ENCODE measurements at regions not wholly inside any gene's neighbourhood (a gene's known extent, or its start where the extent isn't known, plus 50 kb on each side); places are given as distances from the start of the nearest gene placed in this dataset.

DNA sequence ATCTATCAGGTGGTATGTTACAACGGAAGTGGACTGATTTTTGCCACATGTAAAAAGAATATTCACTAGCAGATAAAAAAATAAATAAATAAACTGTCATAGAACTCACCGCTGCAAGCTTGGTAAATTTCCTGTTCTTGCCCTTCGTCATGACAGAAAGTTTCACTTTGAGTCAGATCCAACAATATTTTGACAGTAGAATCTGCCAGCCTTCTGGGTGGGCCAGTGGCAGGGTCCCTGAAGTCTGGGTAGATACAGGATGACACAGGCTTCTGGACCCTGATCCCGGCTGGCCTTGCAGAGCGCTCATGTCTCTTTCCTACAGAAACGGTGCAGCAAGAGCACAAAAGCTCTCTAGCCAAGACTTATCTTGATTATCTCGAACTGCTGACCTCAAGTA lies 97.8 kb upstream of the PMAIP1 start:
- H3K36me3 Mint-ChIP-seq (ENCODE audit: low read depth), result no peaks in the 10 kb centered on the region
- Histone ChIP-seq H3K27ac (ENCODE audit: low read depth, low read length) (no peak overlapping the region), H3K36me3 (ENCODE audit: control insufficient read depth, insufficient read depth, low read length) (no peaks in the 10 kb centered on the region), H3K4me1 (ENCODE audit: control insufficient read depth, insufficient read depth, low read length) (no peaks in the 10 kb centered on the region), H3K27me3 (ENCODE audit: control insufficient read depth, insufficient read depth, low read length, poor library complexity, severe bottlenecking) (no peaks in the 10 kb centered on the region), H3K4me3 (ENCODE audit: low read length) (no peak overlapping the region), H3K9me3 (ENCODE audit: control insufficient read depth, low read length) (no peaks in the 10 kb centered on the region), H3K9ac (ENCODE audit: extremely low read depth, low read length, poor library complexity, severe bottlenecking) (no peak overlapping the region)
- no peak overlapping the region for H3K4me3 Mint-ChIP-seq
- H3K27me3 Mint-ChIP-seq (ENCODE audit: insufficient read depth), result peaks cover 4% of the 10 kb centered on the region
- no peak for DNase-seq
- H3K27ac Mint-ChIP-seq, result no peak overlapping the region
- WGBS, 2 experiments (ENCODE audit: insufficient coverage in 1 of 2, insufficient read length in 1 of 2), result 92 to 94% methylated on average over 7 of the region's 7 CpGs
- TF ChIP-seq, protein P1, sequence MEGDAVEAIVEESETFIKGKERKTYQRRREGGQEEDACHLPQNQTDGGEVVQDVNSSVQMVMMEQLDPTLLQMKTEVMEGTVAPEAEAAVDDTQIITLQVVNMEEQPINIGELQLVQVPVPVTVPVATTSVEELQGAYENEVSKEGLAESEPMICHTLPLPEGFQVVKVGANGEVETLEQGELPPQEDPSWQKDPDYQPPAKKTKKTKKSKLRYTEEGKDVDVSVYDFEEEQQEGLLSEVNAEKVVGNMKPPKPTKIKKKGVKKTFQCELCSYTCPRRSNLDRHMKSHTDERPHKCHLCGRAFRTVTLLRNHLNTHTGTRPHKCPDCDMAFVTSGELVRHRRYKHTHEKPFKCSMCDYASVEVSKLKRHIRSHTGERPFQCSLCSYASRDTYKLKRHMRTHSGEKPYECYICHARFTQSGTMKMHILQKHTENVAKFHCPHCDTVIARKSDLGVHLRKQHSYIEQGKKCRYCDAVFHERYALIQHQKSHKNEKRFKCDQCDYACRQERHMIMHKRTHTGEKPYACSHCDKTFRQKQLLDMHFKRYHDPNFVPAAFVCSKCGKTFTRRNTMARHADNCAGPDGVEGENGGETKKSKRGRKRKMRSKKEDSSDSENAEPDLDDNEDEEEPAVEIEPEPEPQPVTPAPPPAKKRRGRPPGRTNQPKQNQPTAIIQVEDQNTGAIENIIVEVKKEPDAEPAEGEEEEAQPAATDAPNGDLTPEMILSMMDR (conservative IDR thresholded peaks at IDR 0.05), result no peak
- no peaks in the 10 kb centered on the region for H3K9me3 Mint-ChIP-seq
- H3K4me1 Mint-ChIP-seq, result no peaks in the 10 kb centered on the region

DNA sequence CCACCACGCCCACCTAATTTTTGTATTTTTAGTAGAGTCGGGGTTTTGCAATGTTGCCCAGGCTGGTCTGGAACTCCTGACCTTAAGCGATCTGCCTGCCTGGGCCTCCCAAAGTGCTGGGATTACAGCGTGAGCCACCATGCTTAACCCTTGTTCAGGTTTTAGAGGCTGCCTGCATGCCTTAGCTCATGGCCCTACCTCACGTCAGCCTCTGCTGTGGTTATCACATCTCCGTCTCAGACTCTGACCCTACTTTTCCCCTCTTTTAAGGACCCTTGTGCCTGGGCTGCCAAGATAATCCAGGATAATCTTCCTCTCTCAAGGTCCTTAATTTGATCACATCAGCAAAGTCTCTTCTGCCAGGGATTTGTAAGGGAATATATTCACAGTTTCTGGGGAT lies 98.2 kb upstream of the PMAIP1 start:
- Histone ChIP-seq H3K9ac (ENCODE audit: extremely low read depth, low read length, poor library complexity, severe bottlenecking) (no peak overlapping the region), H3K27me3 (ENCODE audit: control insufficient read depth, insufficient read depth, low read length, poor library complexity, severe bottlenecking) (no peaks in the 10 kb centered on the region), H3K4me3 (ENCODE audit: low read length) (no peak overlapping the region), H3K4me1 (ENCODE audit: control insufficient read depth, insufficient read depth, low read length) (no peaks in the 10 kb centered on the region), H3K9me3 (ENCODE audit: control insufficient read depth, low read length) (no peaks in the 10 kb centered on the region), H3K27ac (ENCODE audit: low read depth, low read length) (no peak overlapping the region), H3K36me3 (ENCODE audit: control insufficient read depth, insufficient read depth, low read length) (no peaks in the 10 kb centered on the region)
- no peaks in the 10 kb centered on the region for H3K36me3 Mint-ChIP-seq (ENCODE audit: low read depth)
- no peaks in the 10 kb centered on the region for H3K9me3 Mint-ChIP-seq
- no peak overlapping the region for H3K27ac Mint-ChIP-seq
- WGBS, 2 experiments (ENCODE audit: insufficient coverage in 1 of 2, insufficient read length in 1 of 2), result 94 to 98% methylated on average over 5 to 6 of the region's 6 CpGs
- H3K4me1 Mint-ChIP-seq, result no peaks in the 10 kb centered on the region
- TF ChIP-seq, protein P1 (conservative IDR thresholded peaks at IDR 0.05), result no peak
- H3K27me3 Mint-ChIP-seq (ENCODE audit: insufficient read depth), result peaks cover 4% of the 10 kb centered on the region
- no peak overlapping the region for H3K4me3 Mint-ChIP-seq
- DNase-seq, result no peak

DNA sequence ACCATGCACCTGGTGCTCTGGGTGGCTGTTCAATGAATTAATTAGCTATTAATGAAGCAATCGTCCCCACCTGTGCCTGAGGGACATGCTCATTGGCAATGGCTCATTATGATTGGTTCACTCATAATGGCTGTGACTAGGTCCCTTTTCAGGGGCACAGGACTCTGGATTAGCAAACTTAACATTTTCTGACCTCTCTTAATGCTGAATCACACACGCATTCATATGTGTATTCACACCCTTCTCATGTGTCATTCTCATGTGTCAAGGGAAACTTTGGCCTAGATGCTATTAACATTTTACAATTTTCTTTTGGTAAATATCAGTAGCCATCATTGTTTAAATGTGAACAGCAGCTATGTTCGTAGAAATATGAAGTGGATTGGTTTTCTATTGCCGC lies 98.9 kb upstream of the PMAIP1 start:
- Histone ChIP-seq H3K9me3 (ENCODE audit: control insufficient read depth, low read length) (no peaks in the 10 kb centered on the region), H3K9ac (ENCODE audit: extremely low read depth, low read length, poor library complexity, severe bottlenecking) (no peak overlapping the region), H3K27ac (ENCODE audit: low read depth, low read length) (no peak overlapping the region), H3K4me3 (ENCODE audit: low read length) (no peak overlapping the region), H3K27me3 (ENCODE audit: control insufficient read depth, insufficient read depth, low read length, poor library complexity, severe bottlenecking) (no peaks in the 10 kb centered on the region), H3K4me1 (ENCODE audit: control insufficient read depth, insufficient read depth, low read length) (no peaks in the 10 kb centered on the region), H3K36me3 (ENCODE audit: control insufficient read depth, insufficient read depth, low read length) (no peaks in the 10 kb centered on the region)
- Mint-ChIP-seq H3K9me3 (no peaks in the 10 kb centered on the region), H3K27ac (no peak overlapping the region), H3K36me3 (ENCODE audit: low read depth) (no peaks in the 10 kb centered on the region), H3K27me3 (ENCODE audit: insufficient read depth) (peaks cover 4% of the 10 kb centered on the region), H3K4me3 (no peak overlapping the region), H3K4me1 (no peaks in the 10 kb centered on the region)
- WGBS, 2 experiments (ENCODE audit: insufficient coverage in 1 of 2, insufficient read length in 1 of 2), result 88 to 95% methylated on average over 3 to 4 of the region's 4 CpGs
- DNase-seq, result no peak
- TF ChIP-seq, protein P1 (conservative IDR thresholded peaks at IDR 0.05), result no peak
